GM12878 (cell line): ENCODE measurements at regions not wholly inside any gene's neighbourhood (a gene's known extent, or its start where the extent isn't known, plus 50 kb on each side); places are given as distances from the start of the nearest gene placed in this dataset.

Experiments used
- ATAC-seq: fragments of 200-7000 bp; cut with Tn5 transposase; 3 replicates; pipeline ENCODE4 v1.9.1; 2020; ENCODE audit warnings: mild to moderate bottlenecking, moderate library complexity
- BruUV-seq: library from RNA; stranded (reverse); fragments of 400-500 nt; replicated peaks from 2 replicates; lab custom pipeline; 2021; lab: Mats Ljungman, UMichigan
- CTCF ChIA-PET: fragments of 300-600 bp; sonication (Branson Sonifier 250); formaldehyde crosslinking; extraction: SDS; loops from one replicate; lab custom pipeline; 2021; ENCODE audit warnings: inconsistent platforms; lab: Yijun Ruan, JAX
- POLR2A ChIA-PET: fragments of 350-600 bp; formaldehyde crosslinking; extraction: SDS; loops from one replicate; lab custom pipeline; 2021; ENCODE audit warnings: inconsistent platforms; lab: Charles Lee
- RAD21 ChIA-PET: fragments of 300-600 bp; sonication (Branson Sonifier 250); formaldehyde crosslinking; loops from one replicate; lab custom pipeline; 2023; ENCODE audit warnings: antibody characterized with exemption; ENCODE audit not compliant: unreplicated experiment; lab: Charles Lee
- SMC1A ChIA-PET: fragments of 300-600 bp; sonication (Branson Sonifier 250); formaldehyde crosslinking; loops from one replicate; lab custom pipeline; 2023; ENCODE audit not compliant: unreplicated experiment, uncharacterized antibody; lab: Charles Lee
- DNase-seq: peaks from one replicate; pipeline ENCODE4 v3.0.0-alpha.2; 2011; ENCODE audit warnings: low read depth, low spot score
- FAIRE-seq: peaks from 3 replicates; lab custom pipeline; 2011; peaks lifted over from hg19 to GRCh38; lab: Jason Lieb, UNC
- H2AFZ ChIP-seq: 2 replicates; pipeline ENCODE4 v1.6.0; 2011; ENCODE audit warnings: low read depth, low read length, control low read depth; ENCODE audit not compliant: control insufficient read depth
- H3K27ac ChIP-seq: 2 replicates; pipeline ENCODE4 v1.5.1; 2011; ENCODE audit warnings: control low read depth; ENCODE audit not compliant: control insufficient read depth, insufficient read depth
- H3K27me3 ChIP-seq, 2 experiments: replicated peaks in 1 of 2; 2 replicates each; pipeline versions ENCODE4 v1.6.0 to v1.6.1; 2011; ENCODE audit warnings: low read length in 1 of 2; ENCODE audit not compliant: control insufficient read depth in 2 of 2, insufficient read depth in 2 of 2
- H3K36me3 ChIP-seq, 2 experiments: 2 replicates each; pipeline ENCODE4 v1.5.1; 2011; ENCODE audit warnings: low read length in 1 of 2; ENCODE audit not compliant: control insufficient read depth in 2 of 2, insufficient read depth in 2 of 2
- H3K4me1 ChIP-seq: 2 replicates; pipeline ENCODE4 v1.6.1; 2011; ENCODE audit warnings: mild to moderate bottlenecking, low read length, moderate library complexity, mixed read lengths; ENCODE audit not compliant: control insufficient read depth, insufficient read depth
- H3K4me2 ChIP-seq: 2 replicates; pipeline ENCODE4 v1.6.0; 2011; ENCODE audit warnings: control low read depth; ENCODE audit not compliant: control insufficient read depth, insufficient read depth
- H3K4me3 ChIP-seq: fragments of 200-600 bp; sonication (generic); 2 replicates; pipeline ENCODE4 v1.5.1; 2016
- H3K79me2 ChIP-seq: 2 replicates; pipeline ENCODE4 v1.6.0; 2011; ENCODE audit warnings: low read length; ENCODE audit not compliant: control insufficient read depth, insufficient read depth
- H3K9ac ChIP-seq: 2 replicates; pipeline ENCODE4 v1.8.0; 2011; ENCODE audit warnings: low read length, control low read depth, mixed read lengths; ENCODE audit not compliant: control insufficient read depth, insufficient read depth
- H3K9me3 ChIP-seq: replicated peaks from 3 replicates; pipeline ENCODE4 v1.5.1; 2011; ENCODE audit warnings: mild to moderate bottlenecking, low read length; ENCODE audit not compliant: control insufficient read depth, insufficient read depth
- H4K20me1 ChIP-seq: 2 replicates; pipeline ENCODE4 v1.6.0; 2011; ENCODE audit not compliant: control insufficient read depth, insufficient read depth
- WGBS: methylation state at CpG from one replicate; pipeline ENCODE4 v1.1.6; 2016; ENCODE audit warnings: low lambda C conversion rate; ENCODE audit not compliant: insufficient replicate concordance, insufficient coverage; ENCODE audit errors: missing lambda C conversion rate; 5-methylcytosine and 5-hydroxymethylcytosine counted together
- in situ Hi-C: fragments of 300-500 bp; cut with MboI; formaldehyde crosslinking; loops from 9 replicates; pipeline ENCODE4 v1.14.3; 2018; ENCODE audit warnings: mixed read lengths
- intact Hi-C: fragments of 100-400 bp; cut with micrococcal nuclease; formaldehyde crosslinking; loops from one replicate; pipeline ENCODE4 v1.14.2; 2022; ENCODE audit not compliant: unreplicated experiment
- TF ChIP-seq, protein P1 (sequence below): fragments of 450-650 bp; IDR thresholded peaks from 2 replicates; pipeline ENCODE4 v1.6.1; 2016; ENCODE audit warnings: mild to moderate bottlenecking, moderate library complexity, borderline replicate concordance

DNA sequence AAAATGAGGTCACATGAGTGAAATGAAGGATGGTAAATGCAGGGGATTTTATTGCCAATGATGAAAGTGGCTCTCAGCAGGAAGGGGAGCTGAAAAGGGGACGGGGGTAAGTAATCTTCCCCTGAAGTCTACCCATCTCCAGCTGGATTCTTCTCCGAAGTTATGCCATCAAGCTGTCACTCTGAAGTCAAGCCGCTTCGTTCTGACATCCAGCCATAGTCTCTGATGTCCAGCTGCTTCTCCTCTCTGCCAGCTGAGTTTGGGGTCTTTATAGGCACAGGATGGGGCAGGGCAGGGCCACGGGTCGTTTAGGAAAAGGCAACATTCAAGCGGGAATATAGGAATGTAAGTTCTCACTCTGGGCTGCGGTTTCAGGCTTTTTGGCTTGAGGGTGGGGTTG, 181.9 kb upstream of the ANO3 start:
- no TSS peak for BruUV-seq

More for the DNA sequence above, 181.9 kb upstream of the ANO3 start:
- DNase-seq = no peak
- TF ChIP-seq, protein P1, sequence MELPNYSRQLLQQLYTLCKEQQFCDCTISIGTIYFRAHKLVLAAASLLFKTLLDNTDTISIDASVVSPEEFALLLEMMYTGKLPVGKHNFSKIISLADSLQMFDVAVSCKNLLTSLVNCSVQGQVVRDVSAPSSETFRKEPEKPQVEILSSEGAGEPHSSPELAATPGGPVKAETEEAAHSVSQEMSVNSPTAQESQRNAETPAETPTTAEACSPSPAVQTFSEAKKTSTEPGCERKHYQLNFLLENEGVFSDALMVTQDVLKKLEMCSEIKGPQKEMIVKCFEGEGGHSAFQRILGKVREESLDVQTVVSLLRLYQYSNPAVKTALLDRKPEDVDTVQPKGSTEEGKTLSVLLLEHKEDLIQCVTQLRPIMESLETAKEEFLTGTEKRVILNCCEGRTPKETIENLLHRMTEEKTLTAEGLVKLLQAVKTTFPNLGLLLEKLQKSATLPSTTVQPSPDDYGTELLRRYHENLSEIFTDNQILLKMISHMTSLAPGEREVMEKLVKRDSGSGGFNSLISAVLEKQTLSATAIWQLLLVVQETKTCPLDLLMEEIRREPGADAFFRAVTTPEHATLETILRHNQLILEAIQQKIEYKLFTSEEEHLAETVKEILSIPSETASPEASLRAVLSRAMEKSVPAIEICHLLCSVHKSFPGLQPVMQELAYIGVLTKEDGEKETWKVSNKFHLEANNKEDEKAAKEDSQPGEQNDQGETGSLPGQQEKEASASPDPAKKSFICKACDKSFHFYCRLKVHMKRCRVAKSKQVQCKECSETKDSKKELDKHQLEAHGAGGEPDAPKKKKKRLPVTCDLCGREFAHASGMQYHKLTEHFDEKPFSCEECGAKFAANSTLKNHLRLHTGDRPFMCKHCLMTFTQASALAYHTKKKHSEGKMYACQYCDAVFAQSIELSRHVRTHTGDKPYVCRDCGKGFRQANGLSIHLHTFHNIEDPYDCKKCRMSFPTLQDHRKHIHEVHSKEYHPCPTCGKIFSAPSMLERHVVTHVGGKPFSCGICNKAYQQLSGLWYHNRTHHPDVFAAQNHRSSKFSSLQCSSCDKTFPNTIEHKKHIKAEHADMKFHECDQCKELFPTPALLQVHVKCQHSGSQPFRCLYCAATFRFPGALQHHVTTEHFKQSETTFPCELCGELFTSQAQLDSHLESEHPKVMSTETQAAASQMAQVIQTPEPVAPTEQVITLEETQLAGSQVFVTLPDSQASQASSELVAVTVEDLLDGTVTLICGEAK = no peak
- H3K4me1 ChIP-seq = no peaks in the 10 kb centered on the region
- intact Hi-C loops = no loop called here
- H3K9me3 ChIP-seq = no peaks in the 10 kb centered on the region
- H2AFZ ChIP-seq = no peak overlapping the region
- 24% methylated on average over 8 of the region's 8 CpGs for WGBS
- ChIA-PET CTCF (no interaction called here), RAD21 (no interaction called here), POLR2A (no interaction called here), SMC1A (no interaction called here)
- H4K20me1 ChIP-seq = no peaks in the 10 kb centered on the region
- FAIRE-seq = no peak
- no peak overlapping the region for H3K27ac ChIP-seq
- H3K4me3 ChIP-seq = no peak overlapping the region
- H3K4me2 ChIP-seq = no peak overlapping the region
- H3K36me3 ChIP-seq = no peaks in the 10 kb centered on the region
- ATAC-seq = no peak
- H3K9ac ChIP-seq = no peak overlapping the region
- H3K27me3 ChIP-seq = no peaks in the 10 kb centered on the region; a peak in 1 of 4 replicates
- in situ Hi-C loops = no loop called here
- H3K79me2 ChIP-seq = no peaks in the 10 kb centered on the region
